Endodermal cell (in vitro differentiated cells): ENCODE measurements at regions not wholly inside any gene's neighbourhood (a gene's known extent, or its start where the extent isn't known, plus 50 kb on each side); places are given as distances from the start of the nearest gene placed in this dataset.

Source experiments
- DNase-seq: peaks from one replicate; pipeline ENCODE4 v3.0.0-alpha.2; 2017
- H3K27ac ChIP-seq: 2 replicates; pipeline ENCODE4 v1.5.1; 2013; ENCODE audit warnings: mild to moderate bottlenecking, low read depth, low read length, moderate library complexity
- H3K27me3 ChIP-seq: 2 replicates; pipeline ENCODE4 v1.6.1; 2013; ENCODE audit warnings: mild to moderate bottlenecking, low read length, moderate library complexity; ENCODE audit not compliant: insufficient read depth, control insufficient read depth, poor library complexity, severe bottlenecking
- H3K36me3 ChIP-seq: 2 replicates; pipeline ENCODE4 v1.7.0; 2013; ENCODE audit warnings: mild to moderate bottlenecking, low read length, moderate library complexity; ENCODE audit not compliant: control insufficient read depth, insufficient read depth
- H3K4me1 ChIP-seq: one replicate; pipeline ENCODE4 v1.7.0; 2013; ENCODE audit warnings: low read length; ENCODE audit not compliant: control insufficient read depth, insufficient read depth
- H3K4me3 ChIP-seq: 2 replicates; pipeline ENCODE4 v1.5.1; 2013; ENCODE audit warnings: mild to moderate bottlenecking, low read length, moderate library complexity
- H3K9ac ChIP-seq: 2 replicates; pipeline ENCODE4 v1.6.1; 2013; ENCODE audit warnings: mild to moderate bottlenecking, low read length, moderate library complexity; ENCODE audit not compliant: poor library complexity, severe bottlenecking; ENCODE audit errors: extremely low read depth
- H3K9me3 ChIP-seq: 2 replicates; pipeline ENCODE4 v1.6.1; 2013; ENCODE audit warnings: mild to moderate bottlenecking, low read length, moderate library complexity; ENCODE audit not compliant: control insufficient read depth
- H3K27ac Mint-ChIP-seq: 2 replicates; pipeline ENCODE4 v1.8.0; 2020; ENCODE audit warnings: mixed read lengths
- H3K27me3 Mint-ChIP-seq: 2 replicates; pipeline ENCODE4 v1.8.0; 2021; ENCODE audit warnings: mild to moderate bottlenecking, mixed read lengths; ENCODE audit not compliant: insufficient read depth
- H3K36me3 Mint-ChIP-seq: 2 replicates; pipeline ENCODE4 v1.8.0; 2020; ENCODE audit warnings: low read depth, mixed read lengths
- H3K4me1 Mint-ChIP-seq: 2 replicates; pipeline ENCODE4 v1.8.0; 2020; ENCODE audit warnings: mixed read lengths
- H3K4me3 Mint-ChIP-seq: 2 replicates; pipeline ENCODE4 v1.8.0; 2020; ENCODE audit warnings: mild to moderate bottlenecking, moderate library complexity, mixed read lengths
- H3K9me3 Mint-ChIP-seq: 2 replicates; pipeline ENCODE4 v1.8.0; 2020; ENCODE audit warnings: mild to moderate bottlenecking, mixed read lengths
- CTCF ChIP-seq: fragments of 200-600 bp; sonication (generic); conservative IDR thresholded peaks from 2 replicates; pipeline ENCODE4 v1.5.0; 2021; ENCODE audit warnings: antibody characterized with exemption, mild to moderate bottlenecking
- WGBS, 2 experiments: methylation state at CpG; one replicate each; pipeline versions ENCODE4 v1.1.5 to v1.1.7; 2013; ENCODE audit warnings: missing lambda C conversion rate in 2 of 2, mixed read lengths in 1 of 2; ENCODE audit not compliant: insufficient coverage in 1 of 2, insufficient read length in 1 of 2; 5-methylcytosine and 5-hydroxymethylcytosine counted together

GRCh38 chr12:9392842-9393241 is 184.6 kb upstream of the PZP start:
- no peaks in the 10 kb centered on the region for H3K27me3 ChIP-seq
- H3K36me3 ChIP-seq, result no peaks in the 10 kb centered on the region
- Mint-ChIP-seq H3K27ac (no peak overlapping the region), H3K4me3 (no peak overlapping the region), H3K9me3 (no peaks in the 10 kb centered on the region), H3K36me3 (no peaks in the 10 kb centered on the region), H3K4me1 (peaks cover 7% of the 10 kb centered on the region), H3K27me3 (no peaks in the 10 kb centered on the region)
- 100% methylated on average over 1 of the region's 1 CpG for WGBS, 2 experiments
- no peak overlapping the region for H3K27ac ChIP-seq
- H3K4me1 ChIP-seq, result no peaks in the 10 kb centered on the region
- no peaks in the 10 kb centered on the region for H3K9me3 ChIP-seq
- no peak for DNase-seq
- H3K4me3 ChIP-seq, result no peak overlapping the region
- no peak overlapping the region for H3K9ac ChIP-seq
- no peak for TF ChIP-seq CTCF

GRCh38 chr12:9391815-9392214 is 183.6 kb upstream of the PZP start:
- Mint-ChIP-seq H3K27ac (no peak overlapping the region), H3K4me1 (peaks cover 7% of the 10 kb centered on the region), H3K27me3 (no peaks in the 10 kb centered on the region), H3K9me3 (no peaks in the 10 kb centered on the region), H3K4me3 (no peak overlapping the region), H3K36me3 (no peaks in the 10 kb centered on the region)
- Histone ChIP-seq H3K4me3 (no peak overlapping the region), H3K27ac (no peak overlapping the region), H3K9me3 (no peaks in the 10 kb centered on the region), H3K9ac (no peak overlapping the region), H3K4me1 (no peaks in the 10 kb centered on the region), H3K27me3 (no peaks in the 10 kb centered on the region), H3K36me3 (no peaks in the 10 kb centered on the region)
- no peak for TF ChIP-seq CTCF
- peak; percentile 44 for DNase-seq
- 80 to 86% methylated on average over 1 to 2 of the region's 2 CpGs for WGBS, 2 experiments

- Mint-ChIP-seq H3K4me1 (peaks cover 7% of the 10 kb centered on the region), H3K27ac (no peak overlapping the region), H3K4me3 (no peak overlapping the region), H3K27me3 (no peaks in the 10 kb centered on the region), H3K36me3 (no peaks in the 10 kb centered on the region), H3K9me3 (no peaks in the 10 kb centered on the region)
- Histone ChIP-seq H3K27me3 (no peaks in the 10 kb centered on the region), H3K4me1 (no peaks in the 10 kb centered on the region), H3K36me3 (no peaks in the 10 kb centered on the region), H3K9ac (no peak overlapping the region), H3K9me3 (no peaks in the 10 kb centered on the region), H3K4me3 (no peak overlapping the region), H3K27ac (no peak overlapping the region)
- 86 to 91% methylated on average over 3 of the region's 3 CpGs for WGBS, 2 experiments
- no peak for TF ChIP-seq CTCF
- DNase-seq, result no peak
These were observed 182.6 kb upstream of the PZP start for GRCh38 chr12:9390761-9391160.
